GM23338 (cell line): ENCODE measurements at regions not wholly inside any gene's neighbourhood (a gene's known extent, or its start where the extent isn't known, plus 50 kb on each side); places are given as distances from the start of the nearest gene placed in this dataset.

Experiments used
- ATAC-seq: fragments of 200-7000 bp; cut with Tn5 transposase; 3 replicates; pipeline ENCODE4 v1.9.1; 2020
- DNase-seq: peaks from one replicate; pipeline ENCODE4 v3.0.0-alpha.2; 2015; ENCODE audit warnings: low spot score
- H2AFZ ChIP-seq: fragments of 200-600 bp; sonication (generic); 2 replicates; pipeline ENCODE4 v1.8.0; 2016; ENCODE audit warnings: antibody characterized with exemption, mild to moderate bottlenecking, moderate library complexity
- H3F3A ChIP-seq: fragments of 200-600 bp; sonication (generic); replicated peaks from 2 replicates; pipeline ENCODE4 v1.8.0; 2017; ENCODE audit warnings: antibody characterized with exemption, mixed run types, low read depth
- H3K27ac ChIP-seq: fragments of 200-600 bp; sonication (generic); 2 replicates; pipeline ENCODE4 v1.6.1; 2016; ENCODE audit warnings: low read depth
- H3K27me3 ChIP-seq: fragments of 200-600 bp; sonication (generic); 2 replicates; pipeline ENCODE4 v1.8.0; 2016; ENCODE audit warnings: mild to moderate bottlenecking, mixed run types, moderate library complexity; ENCODE audit not compliant: insufficient read depth
- H3K36me3 ChIP-seq: fragments of 200-600 bp; sonication (generic); 2 replicates; pipeline ENCODE4 v1.8.0; 2016; ENCODE audit warnings: mild to moderate bottlenecking; ENCODE audit not compliant: insufficient read depth
- H3K4me1 ChIP-seq: fragments of 200-600 bp; sonication (generic); 2 replicates; pipeline ENCODE4 v1.8.0; 2016; ENCODE audit warnings: mild to moderate bottlenecking, moderate library complexity; ENCODE audit not compliant: insufficient read depth
- H3K4me2 ChIP-seq: fragments of 200-600 bp; sonication (generic); 2 replicates; pipeline ENCODE4 v1.7.1; 2017; ENCODE audit warnings: mixed run types
- H3K4me3 ChIP-seq: fragments of 200-600 bp; sonication (generic); 2 replicates; pipeline ENCODE4 v1.6.1; 2016; ENCODE audit warnings: mixed run types
- H3K79me2 ChIP-seq: fragments of 200-600 bp; sonication (generic); replicated peaks from 2 replicates; pipeline ENCODE4 v1.8.0; 2017; ENCODE audit warnings: mild to moderate bottlenecking; ENCODE audit not compliant: insufficient read depth
- H3K9me2 ChIP-seq: fragments of 200-600 bp; sonication (generic); 2 replicates; pipeline ENCODE4 v1.8.0; 2017; ENCODE audit not compliant: insufficient read depth
- H4K20me1 ChIP-seq: fragments of 200-600 bp; sonication (generic); replicated peaks from 2 replicates; pipeline ENCODE4 v1.8.0; 2017; ENCODE audit warnings: mild to moderate bottlenecking; ENCODE audit not compliant: insufficient read depth
- H3K27ac Mint-ChIP-seq: 2 replicates; pipeline ENCODE4 v1.8.0; 2020; ENCODE audit warnings: inconsistent platforms, mild to moderate bottlenecking, moderate library complexity, mixed read lengths
- H3K27me3 Mint-ChIP-seq: 3 replicates; pipeline ENCODE4 v1.8.0; 2022; ENCODE audit warnings: low read depth, mild to moderate bottlenecking, moderate library complexity, mixed read lengths, inconsistent platforms; ENCODE audit not compliant: insufficient read depth, poor library complexity
- H3K36me3 Mint-ChIP-seq: 3 replicates; pipeline ENCODE4 v1.8.0; 2021; ENCODE audit warnings: low read depth, mild to moderate bottlenecking, inconsistent platforms, moderate library complexity, mixed read lengths
- H3K4me1 Mint-ChIP-seq: 3 replicates; pipeline ENCODE4 v1.8.0; 2020; ENCODE audit warnings: mild to moderate bottlenecking, inconsistent platforms, mixed read lengths
- H3K4me3 Mint-ChIP-seq: 3 replicates; pipeline ENCODE4 v1.8.0; 2021; ENCODE audit warnings: moderate library complexity, mild to moderate bottlenecking, inconsistent platforms, mixed read lengths
- H3K9me3 Mint-ChIP-seq: 3 replicates; pipeline ENCODE4 v1.8.0; 2020; ENCODE audit warnings: moderate library complexity, mild to moderate bottlenecking, inconsistent platforms, mixed read lengths
- CREB1 ChIP-seq: fragments of 250-450 bp; sonication (Bioruptor Pico); IDR thresholded peaks from 2 replicates; pipeline ENCODE4 v1.5.0; 2020; ENCODE audit warnings: low read depth, mild to moderate bottlenecking, moderate library complexity
- EZH2 ChIP-seq: fragments of 200-600 bp; sonication (generic); IDR thresholded peaks from one replicate; pipeline ENCODE4 v1.8.0; 2017; ENCODE audit warnings: antibody characterized with exemption, mild to moderate bottlenecking, low read depth; ENCODE audit not compliant: unreplicated experiment
- EZH2phosphoT487 ChIP-seq: fragments of 200-600 bp; sonication (generic); IDR thresholded peaks from one replicate; pipeline ENCODE4 v1.8.1; 2018; ENCODE audit warnings: antibody characterized with exemption; ENCODE audit not compliant: unreplicated experiment
- JUNB ChIP-seq: IDR thresholded peaks from one replicate; pipeline ENCODE4 v1.6.1; 2016; ENCODE audit warnings: antibody characterized with exemption; ENCODE audit not compliant: unreplicated experiment
- NANOG ChIP-seq: IDR thresholded peaks from 2 replicates; pipeline ENCODE4 v1.6.1; 2016; ENCODE audit warnings: antibody characterized with exemption, borderline replicate concordance
- POLR2AphosphoS5 ChIP-seq: IDR thresholded peaks from 2 replicates; pipeline ENCODE4 v1.6.1; 2016; ENCODE audit warnings: antibody characterized with exemption, low read depth
- STAT1 ChIP-seq: IDR thresholded peaks from one replicate; pipeline ENCODE4 v1.6.1; 2016; ENCODE audit warnings: antibody characterized with exemption; ENCODE audit not compliant: unreplicated experiment
- ZNF114 ChIP-seq: fragments of 250-450 bp; sonication (Bioruptor Pico); IDR thresholded peaks from 2 replicates; pipeline ENCODE4 v1.5.0; 2020; ENCODE audit warnings: mild to moderate bottlenecking, moderate library complexity
- ZNF331 ChIP-seq: fragments of 250-450 bp; sonication (Bioruptor Pico); IDR thresholded peaks from 2 replicates; pipeline ENCODE4 v1.5.0; 2020; ENCODE audit warnings: low read depth, mild to moderate bottlenecking, moderate library complexity
- TF ChIP-seq, protein P1 (sequence below): IDR thresholded peaks from 2 replicates; pipeline ENCODE4 v1.6.1; 2016; ENCODE audit warnings: antibody characterized with exemption
- TF ChIP-seq, protein P2 (sequence below): fragments of 250-450 bp; sonication (Bioruptor Pico); IDR thresholded peaks from 2 replicates; pipeline ENCODE4 v1.5.0; 2020; ENCODE audit warnings: mild to moderate bottlenecking, moderate library complexity
- TF ChIP-seq, protein P3 (sequence below): IDR thresholded peaks from one replicate; pipeline ENCODE4 v1.6.1; 2018; ENCODE audit warnings: antibody characterized with exemption; ENCODE audit not compliant: unreplicated experiment
- TF ChIP-seq, protein P4 (sequence below), 2 experiments: fragments of 200-600 bp in 1 of 2; sonication (generic) in 1 of 2; conservative IDR thresholded peaks; 2 replicates each; pipeline versions ENCODE4 v1.5.1 to v1.6.1; 2016 to 2017; ENCODE audit warnings: antibody characterized with exemption in 2 of 2, low read depth in 2 of 2, mild to moderate bottlenecking in 2 of 2, moderate library complexity in 1 of 2

DNA sequence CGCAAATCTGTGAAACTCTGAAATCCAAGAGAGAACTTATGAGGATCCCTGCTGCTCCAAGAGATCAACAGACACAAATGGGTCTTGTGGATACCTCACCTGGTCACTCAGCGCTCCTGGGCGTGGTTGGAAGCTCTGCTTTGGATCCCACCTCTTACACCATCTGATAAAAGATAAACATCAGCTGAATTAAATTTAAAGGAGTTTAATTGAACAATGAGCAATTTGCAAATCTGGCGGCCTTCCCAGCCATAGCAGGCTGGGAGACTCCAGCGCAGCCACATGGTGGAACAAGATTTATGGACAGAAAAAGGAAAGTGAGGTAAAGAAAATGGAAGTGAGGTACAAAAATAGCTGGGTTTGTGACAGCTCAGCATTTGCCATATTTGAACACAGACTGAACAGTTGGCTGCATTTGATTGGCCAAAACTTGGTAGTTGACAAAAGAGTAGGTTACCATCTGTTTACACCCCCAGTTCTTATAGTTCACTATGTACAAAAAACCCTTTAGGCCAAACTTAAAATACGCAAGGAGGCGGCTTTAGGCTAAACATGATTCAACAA lies 437.3 kb upstream of the NDST3 start:
- no peak overlapping the region for H3K4me2 ChIP-seq
- H3K36me3 ChIP-seq, result no peaks in the 10 kb centered on the region
- Mint-ChIP-seq H3K4me3 (no peak overlapping the region), H3K9me3 (no peaks in the 10 kb centered on the region), H3K27ac (no peak overlapping the region), H3K27me3 (no peaks in the 10 kb centered on the region), H3K4me1 (peaks cover 14% of the 10 kb centered on the region; the same call in 2 of the 3 replicates), H3K36me3 (no peaks in the 10 kb centered on the region)
- H3F3A ChIP-seq, result no peaks in the 10 kb centered on the region
- no peak overlapping the region for H3K4me3 ChIP-seq
- H3K9me2 ChIP-seq, result 0 out of 2 replicates have a peak, but pooled peaks cover 3% of the 10 kb centered on the region
- no peaks in the 10 kb centered on the region for H4K20me1 ChIP-seq
- 0 out of 2 replicates have a peak overlapping the region, but pooled peaks have one; percentile 4 for H2AFZ ChIP-seq
- no peaks in the 10 kb centered on the region for H3K79me2 ChIP-seq
- DNase-seq (no peak), ATAC-seq (no peak)
- no peak for TF ChIP-seq EZH2
- TF ChIP-seq CREB1 (CRISPR knock-in tag), result no peak
- TF ChIP-seq, protein P1, sequence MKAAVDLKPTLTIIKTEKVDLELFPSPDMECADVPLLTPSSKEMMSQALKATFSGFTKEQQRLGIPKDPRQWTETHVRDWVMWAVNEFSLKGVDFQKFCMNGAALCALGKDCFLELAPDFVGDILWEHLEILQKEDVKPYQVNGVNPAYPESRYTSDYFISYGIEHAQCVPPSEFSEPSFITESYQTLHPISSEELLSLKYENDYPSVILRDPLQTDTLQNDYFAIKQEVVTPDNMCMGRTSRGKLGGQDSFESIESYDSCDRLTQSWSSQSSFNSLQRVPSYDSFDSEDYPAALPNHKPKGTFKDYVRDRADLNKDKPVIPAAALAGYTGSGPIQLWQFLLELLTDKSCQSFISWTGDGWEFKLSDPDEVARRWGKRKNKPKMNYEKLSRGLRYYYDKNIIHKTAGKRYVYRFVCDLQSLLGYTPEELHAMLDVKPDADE, result no peak
- no peak for TF ChIP-seq JUNB
- no peak for TF ChIP-seq STAT1
- TF ChIP-seq, protein P2, sequence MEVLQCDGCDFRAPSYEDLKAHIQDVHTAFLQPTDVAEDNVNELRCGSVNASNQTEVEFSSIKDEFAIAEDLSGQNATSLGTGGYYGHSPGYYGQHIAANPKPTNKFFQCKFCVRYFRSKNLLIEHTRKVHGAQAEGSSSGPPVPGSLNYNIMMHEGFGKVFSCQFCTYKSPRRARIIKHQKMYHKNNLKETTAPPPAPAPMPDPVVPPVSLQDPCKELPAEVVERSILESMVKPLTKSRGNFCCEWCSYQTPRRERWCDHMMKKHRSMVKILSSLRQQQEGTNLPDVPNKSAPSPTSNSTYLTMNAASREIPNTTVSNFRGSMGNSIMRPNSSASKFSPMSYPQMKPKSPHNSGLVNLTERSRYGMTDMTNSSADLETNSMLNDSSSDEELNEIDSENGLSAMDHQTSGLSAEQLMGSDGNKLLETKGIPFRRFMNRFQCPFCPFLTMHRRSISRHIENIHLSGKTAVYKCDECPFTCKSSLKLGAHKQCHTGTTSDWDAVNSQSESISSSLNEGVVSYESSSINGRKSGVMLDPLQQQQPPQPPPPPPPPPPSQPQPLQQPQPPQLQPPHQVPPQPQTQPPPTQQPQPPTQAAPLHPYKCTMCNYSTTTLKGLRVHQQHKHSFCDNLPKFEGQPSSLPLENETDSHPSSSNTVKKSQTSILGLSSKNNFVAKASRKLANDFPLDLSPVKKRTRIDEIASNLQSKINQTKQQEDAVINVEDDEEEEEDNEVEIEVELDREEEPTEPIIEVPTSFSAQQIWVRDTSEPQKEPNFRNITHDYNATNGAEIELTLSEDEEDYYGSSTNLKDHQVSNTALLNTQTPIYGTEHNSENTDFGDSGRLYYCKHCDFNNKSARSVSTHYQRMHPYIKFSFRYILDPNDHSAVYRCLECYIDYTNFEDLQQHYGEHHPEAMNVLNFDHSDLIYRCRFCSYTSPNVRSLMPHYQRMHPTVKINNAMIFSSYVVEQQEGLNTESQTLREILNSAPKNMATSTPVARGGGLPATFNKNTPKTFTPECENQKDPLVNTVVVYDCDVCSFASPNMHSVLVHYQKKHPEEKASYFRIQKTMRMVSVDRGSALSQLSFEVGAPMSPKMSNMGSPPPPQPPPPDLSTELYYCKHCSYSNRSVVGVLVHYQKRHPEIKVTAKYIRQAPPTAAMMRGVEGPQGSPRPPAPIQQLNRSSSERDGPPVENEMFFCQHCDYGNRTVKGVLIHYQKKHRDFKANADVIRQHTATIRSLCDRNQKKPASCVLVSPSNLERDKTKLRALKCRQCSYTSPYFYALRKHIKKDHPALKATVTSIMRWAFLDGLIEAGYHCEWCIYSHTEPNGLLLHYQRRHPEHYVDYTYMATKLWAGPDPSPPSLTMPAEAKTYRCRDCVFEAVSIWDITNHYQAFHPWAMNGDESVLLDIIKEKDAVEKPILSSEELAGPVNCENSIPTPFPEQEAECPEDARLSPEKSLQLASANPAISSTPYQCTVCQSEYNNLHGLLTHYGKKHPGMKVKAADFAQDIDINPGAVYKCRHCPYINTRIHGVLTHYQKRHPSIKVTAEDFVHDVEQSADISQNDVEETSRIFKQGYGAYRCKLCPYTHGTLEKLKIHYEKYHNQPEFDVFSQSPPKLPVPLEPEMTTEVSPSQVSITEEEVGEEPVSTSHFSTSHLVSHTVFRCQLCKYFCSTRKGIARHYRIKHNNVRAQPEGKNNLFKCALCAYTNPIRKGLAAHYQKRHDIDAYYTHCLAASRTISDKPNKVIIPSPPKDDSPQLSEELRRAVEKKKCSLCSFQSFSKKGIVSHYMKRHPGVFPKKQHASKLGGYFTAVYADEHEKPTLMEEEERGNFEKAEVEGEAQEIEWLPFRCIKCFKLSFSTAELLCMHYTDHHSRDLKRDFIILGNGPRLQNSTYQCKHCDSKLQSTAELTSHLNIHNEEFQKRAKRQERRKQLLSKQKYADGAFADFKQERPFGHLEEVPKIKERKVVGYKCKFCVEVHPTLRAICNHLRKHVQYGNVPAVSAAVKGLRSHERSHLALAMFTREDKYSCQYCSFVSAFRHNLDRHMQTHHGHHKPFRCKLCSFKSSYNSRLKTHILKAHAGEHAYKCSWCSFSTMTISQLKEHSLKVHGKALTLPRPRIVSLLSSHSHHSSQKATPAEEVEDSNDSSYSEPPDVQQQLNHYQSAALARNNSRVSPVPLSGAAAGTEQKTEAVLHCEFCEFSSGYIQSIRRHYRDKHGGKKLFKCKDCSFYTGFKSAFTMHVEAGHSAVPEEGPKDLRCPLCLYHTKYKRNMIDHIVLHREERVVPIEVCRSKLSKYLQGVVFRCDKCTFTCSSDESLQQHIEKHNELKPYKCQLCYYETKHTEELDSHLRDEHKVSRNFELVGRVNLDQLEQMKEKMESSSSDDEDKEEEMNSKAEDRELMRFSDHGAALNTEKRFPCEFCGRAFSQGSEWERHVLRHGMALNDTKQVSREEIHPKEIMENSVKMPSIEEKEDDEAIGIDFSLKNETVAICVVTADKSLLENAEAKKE (CRISPR knock-in tag), result no peak
- TF ChIP-seq POLR2AphosphoS5, result no peak
- TF ChIP-seq, protein P3, sequence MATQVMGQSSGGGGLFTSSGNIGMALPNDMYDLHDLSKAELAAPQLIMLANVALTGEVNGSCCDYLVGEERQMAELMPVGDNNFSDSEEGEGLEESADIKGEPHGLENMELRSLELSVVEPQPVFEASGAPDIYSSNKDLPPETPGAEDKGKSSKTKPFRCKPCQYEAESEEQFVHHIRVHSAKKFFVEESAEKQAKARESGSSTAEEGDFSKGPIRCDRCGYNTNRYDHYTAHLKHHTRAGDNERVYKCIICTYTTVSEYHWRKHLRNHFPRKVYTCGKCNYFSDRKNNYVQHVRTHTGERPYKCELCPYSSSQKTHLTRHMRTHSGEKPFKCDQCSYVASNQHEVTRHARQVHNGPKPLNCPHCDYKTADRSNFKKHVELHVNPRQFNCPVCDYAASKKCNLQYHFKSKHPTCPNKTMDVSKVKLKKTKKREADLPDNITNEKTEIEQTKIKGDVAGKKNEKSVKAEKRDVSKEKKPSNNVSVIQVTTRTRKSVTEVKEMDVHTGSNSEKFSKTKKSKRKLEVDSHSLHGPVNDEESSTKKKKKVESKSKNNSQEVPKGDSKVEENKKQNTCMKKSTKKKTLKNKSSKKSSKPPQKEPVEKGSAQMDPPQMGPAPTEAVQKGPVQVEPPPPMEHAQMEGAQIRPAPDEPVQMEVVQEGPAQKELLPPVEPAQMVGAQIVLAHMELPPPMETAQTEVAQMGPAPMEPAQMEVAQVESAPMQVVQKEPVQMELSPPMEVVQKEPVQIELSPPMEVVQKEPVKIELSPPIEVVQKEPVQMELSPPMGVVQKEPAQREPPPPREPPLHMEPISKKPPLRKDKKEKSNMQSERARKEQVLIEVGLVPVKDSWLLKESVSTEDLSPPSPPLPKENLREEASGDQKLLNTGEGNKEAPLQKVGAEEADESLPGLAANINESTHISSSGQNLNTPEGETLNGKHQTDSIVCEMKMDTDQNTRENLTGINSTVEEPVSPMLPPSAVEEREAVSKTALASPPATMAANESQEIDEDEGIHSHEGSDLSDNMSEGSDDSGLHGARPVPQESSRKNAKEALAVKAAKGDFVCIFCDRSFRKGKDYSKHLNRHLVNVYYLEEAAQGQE, result no peak
- TF ChIP-seq, protein P4, sequence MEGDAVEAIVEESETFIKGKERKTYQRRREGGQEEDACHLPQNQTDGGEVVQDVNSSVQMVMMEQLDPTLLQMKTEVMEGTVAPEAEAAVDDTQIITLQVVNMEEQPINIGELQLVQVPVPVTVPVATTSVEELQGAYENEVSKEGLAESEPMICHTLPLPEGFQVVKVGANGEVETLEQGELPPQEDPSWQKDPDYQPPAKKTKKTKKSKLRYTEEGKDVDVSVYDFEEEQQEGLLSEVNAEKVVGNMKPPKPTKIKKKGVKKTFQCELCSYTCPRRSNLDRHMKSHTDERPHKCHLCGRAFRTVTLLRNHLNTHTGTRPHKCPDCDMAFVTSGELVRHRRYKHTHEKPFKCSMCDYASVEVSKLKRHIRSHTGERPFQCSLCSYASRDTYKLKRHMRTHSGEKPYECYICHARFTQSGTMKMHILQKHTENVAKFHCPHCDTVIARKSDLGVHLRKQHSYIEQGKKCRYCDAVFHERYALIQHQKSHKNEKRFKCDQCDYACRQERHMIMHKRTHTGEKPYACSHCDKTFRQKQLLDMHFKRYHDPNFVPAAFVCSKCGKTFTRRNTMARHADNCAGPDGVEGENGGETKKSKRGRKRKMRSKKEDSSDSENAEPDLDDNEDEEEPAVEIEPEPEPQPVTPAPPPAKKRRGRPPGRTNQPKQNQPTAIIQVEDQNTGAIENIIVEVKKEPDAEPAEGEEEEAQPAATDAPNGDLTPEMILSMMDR (conservative IDR thresholded peaks at IDR 0.05; ENCODE audit: low read depth in 2 of 2), result no peak
- TF ChIP-seq ZNF114 (CRISPR knock-in tag), result no peak
- TF ChIP-seq NANOG, result no peak
- no peak for TF ChIP-seq ZNF331 (CRISPR knock-in tag)
- no peak for TF ChIP-seq EZH2phosphoT487
- H3K4me1 ChIP-seq, result peaks cover 5% of the 10 kb centered on the region; the same call in 1 of the 2 replicates
- H3K27me3 ChIP-seq, result no peaks in the 10 kb centered on the region
- no peak overlapping the region for H3K27ac ChIP-seq
